GM23248 (cell line): ENCODE measurements at regions not wholly inside any gene's neighbourhood (a gene's known extent, or its start where the extent isn't known, plus 50 kb on each side); places are given as distances from the start of the nearest gene placed in this dataset.
"Not testable (repeated sequence)": the region's sequence is repeated elsewhere in the genome, so short reads cannot be mapped to it uniquely, and the experiment has no call there.

Experiments used
- DNase-seq: peaks from one replicate; pipeline ENCODE4 v3.0.0-alpha.2; 2015
- H2AFZ ChIP-seq: fragments of 200-600 bp; sonication (generic); 2 replicates; pipeline ENCODE4 v1.6.1; 2016; ENCODE audit warnings: antibody characterized with exemption
- H3F3A ChIP-seq: fragments of 200-600 bp; sonication (generic); 2 replicates; pipeline ENCODE4 v1.6.1; 2016; ENCODE audit warnings: mild to moderate bottlenecking, antibody characterized with exemption, mixed run types; ENCODE audit not compliant: insufficient read depth
- H3K27ac ChIP-seq: fragments of 200-600 bp; sonication (generic); 2 replicates; pipeline ENCODE4 v1.5.1; 2016; ENCODE audit warnings: mild to moderate bottlenecking
- H3K27me3 ChIP-seq: fragments of 200-600 bp; sonication (generic); replicated peaks from 2 replicates; pipeline ENCODE4 v1.6.1; 2016; ENCODE audit warnings: mild to moderate bottlenecking; ENCODE audit not compliant: insufficient read depth
- H3K36me3 ChIP-seq: fragments of 200-600 bp; sonication (generic); 2 replicates; pipeline ENCODE4 v1.6.1; 2016; ENCODE audit warnings: low read depth, mild to moderate bottlenecking
- H3K4me1 ChIP-seq: fragments of 200-600 bp; sonication (generic); 2 replicates; pipeline ENCODE4 v1.6.1; 2016; ENCODE audit warnings: mild to moderate bottlenecking; ENCODE audit not compliant: insufficient read depth
- H3K4me2 ChIP-seq: fragments of 200-600 bp; sonication (generic); one replicate; pipeline ENCODE4 v1.6.1; 2016; ENCODE audit warnings: mild to moderate bottlenecking; ENCODE audit not compliant: unreplicated experiment
- H3K4me3 ChIP-seq: fragments of 200-600 bp; sonication (generic); 2 replicates; pipeline ENCODE4 v1.5.1; 2016; ENCODE audit warnings: mild to moderate bottlenecking
- H3K79me2 ChIP-seq: fragments of 200-600 bp; sonication (generic); 2 replicates; pipeline ENCODE4 v1.6.1; 2016; ENCODE audit warnings: mild to moderate bottlenecking; ENCODE audit not compliant: insufficient read depth
- H3K9ac ChIP-seq: fragments of 200-600 bp; sonication (generic); 2 replicates; pipeline ENCODE4 v1.6.1; 2016; ENCODE audit warnings: mild to moderate bottlenecking
- H3K9me2 ChIP-seq: fragments of 200-600 bp; sonication (generic); 2 replicates; pipeline ENCODE4 v1.6.1; 2016; ENCODE audit warnings: mixed run types, mild to moderate bottlenecking, moderate library complexity; ENCODE audit not compliant: insufficient read depth
- H3K9me3 ChIP-seq: fragments of 200-600 bp; sonication (generic); one replicate; pipeline ENCODE4 v1.6.1; 2017; ENCODE audit warnings: low read depth
- H4K20me1 ChIP-seq: fragments of 200-600 bp; sonication (generic); 2 replicates; pipeline ENCODE4 v1.6.0; 2016; ENCODE audit not compliant: insufficient read depth
- WGBS, 2 experiments: methylation state at CpG; one replicate each; pipeline ENCODE4 v1.1.6; 2015 to 2017; ENCODE audit warnings: low lambda C conversion rate in 2 of 2, low coverage in 1 of 2; ENCODE audit errors: missing lambda C conversion rate in 2 of 2; 5-methylcytosine and 5-hydroxymethylcytosine counted together
- in situ Hi-C: fragments of 300-500 bp; cut with MboI; formaldehyde crosslinking; loops from 2 replicates; pipeline ENCODE4 v1.15.0; 2020

DNA sequence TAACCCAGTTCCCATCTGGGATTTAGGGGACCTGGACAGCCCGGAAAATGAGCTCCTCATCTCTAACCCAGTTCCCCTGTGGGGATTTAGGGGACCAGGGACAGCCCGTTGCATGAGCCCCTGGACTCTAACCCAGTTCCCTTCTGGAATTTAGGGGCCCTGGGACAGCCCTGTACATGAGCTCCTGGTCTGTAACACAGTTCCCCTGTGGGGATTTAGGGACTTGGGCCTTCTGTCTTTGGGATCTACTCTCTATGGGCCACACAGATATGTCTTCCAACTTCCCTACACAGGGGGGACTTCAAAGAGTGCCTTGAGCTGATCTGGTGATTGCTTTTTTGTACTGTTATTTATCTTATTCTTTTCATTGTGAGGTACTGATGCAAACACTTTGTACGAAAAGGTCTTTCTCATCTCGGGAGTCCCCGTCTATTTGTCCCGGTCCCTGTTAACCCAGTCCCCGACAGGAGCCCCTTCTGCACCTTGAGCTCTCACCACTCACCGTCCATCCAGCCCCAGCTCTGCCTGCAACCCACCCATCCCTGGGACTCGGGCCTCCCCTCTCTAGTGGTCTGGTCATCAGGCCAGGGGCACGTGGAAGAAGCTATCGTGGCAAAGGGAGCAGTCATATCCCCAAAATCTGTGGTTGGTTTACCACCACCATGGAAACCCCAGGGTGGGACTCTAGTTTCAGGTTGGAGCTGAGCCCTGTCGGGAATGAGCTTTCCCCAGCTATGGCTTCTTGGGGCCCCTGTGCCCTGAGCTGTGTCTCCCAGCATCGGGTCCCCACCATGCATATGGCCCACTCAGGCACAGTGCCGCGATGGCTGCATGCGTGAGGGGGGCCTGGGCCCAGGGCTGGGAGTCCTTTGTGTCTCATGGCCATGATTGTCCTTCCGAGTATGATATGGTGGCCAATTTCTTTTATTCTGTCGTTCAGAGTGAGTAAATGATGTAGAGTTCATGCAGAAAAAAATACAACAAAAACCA is 270.4 kb upstream of the PLCXD1 start:
- H3K4me2 ChIP-seq, H3K9me2 ChIP-seq, H3K4me1 ChIP-seq, H3K27ac ChIP-seq, H3K36me3 ChIP-seq, H3K4me3 ChIP-seq, H4K20me1 ChIP-seq, H3K27me3 ChIP-seq, H2AFZ ChIP-seq, H3K79me2 ChIP-seq, H3F3A ChIP-seq, H3K9me3 ChIP-seq, DNase-seq, H3K9ac ChIP-seq, in situ Hi-C loops: not testable (repeated sequence)
- WGBS, 2 experiments, result 86 to 94% methylated on average over 1 to 2 of the region's 18 CpGs

- H2AFZ ChIP-seq, H3K9ac ChIP-seq, H3K9me2 ChIP-seq, H3K9me3 ChIP-seq, DNase-seq, H3K4me1 ChIP-seq, H3K4me2 ChIP-seq, H4K20me1 ChIP-seq, H3K4me3 ChIP-seq, H3K27me3 ChIP-seq, in situ Hi-C loops, H3K36me3 ChIP-seq, H3K79me2 ChIP-seq, H3F3A ChIP-seq, H3K27ac ChIP-seq: not testable (repeated sequence)
- WGBS, 2 experiments, result 86% methylated on average over 24 of the region's 45 CpGs; no CpG with 5 or more reads in 1 of the 2 experiments
Observed at GRCh38 chrX:13821-14443, 267.2 kb upstream of the PLCXD1 start.

DNA sequence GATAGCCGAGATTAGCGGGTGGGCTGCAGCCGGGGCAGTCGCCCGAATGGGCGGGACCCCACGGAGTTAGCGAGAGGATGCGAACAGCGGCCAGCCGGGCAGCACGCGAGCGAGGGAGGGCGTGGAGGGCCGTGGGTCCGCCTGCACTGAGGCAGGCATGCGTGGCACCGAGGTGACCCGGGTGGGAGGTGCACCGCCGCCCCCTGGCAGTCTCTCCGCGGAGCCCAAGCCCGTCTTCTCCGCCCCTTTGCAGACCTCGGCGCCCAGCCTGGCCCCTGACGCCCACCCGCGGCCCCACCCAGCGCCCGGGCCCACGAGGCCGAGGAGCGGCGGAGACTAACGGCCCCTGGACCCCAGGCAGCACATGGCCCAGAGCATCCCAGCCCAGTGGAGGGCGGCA is 266.7 kb upstream of the PLCXD1 start:
- H3K4me3 ChIP-seq, H3K9me2 ChIP-seq, H3K4me2 ChIP-seq, H2AFZ ChIP-seq, H3K36me3 ChIP-seq, H3K27ac ChIP-seq, H3K9me3 ChIP-seq, H4K20me1 ChIP-seq, H3K27me3 ChIP-seq, H3K9ac ChIP-seq, H3K79me2 ChIP-seq, H3K4me1 ChIP-seq, DNase-seq, in situ Hi-C loops, H3F3A ChIP-seq: not testable (repeated sequence)
- 100% methylated on average over 1 of the region's 39 CpGs; no CpG with 5 or more reads in 1 of the 2 experiments for WGBS, 2 experiments

DNA sequence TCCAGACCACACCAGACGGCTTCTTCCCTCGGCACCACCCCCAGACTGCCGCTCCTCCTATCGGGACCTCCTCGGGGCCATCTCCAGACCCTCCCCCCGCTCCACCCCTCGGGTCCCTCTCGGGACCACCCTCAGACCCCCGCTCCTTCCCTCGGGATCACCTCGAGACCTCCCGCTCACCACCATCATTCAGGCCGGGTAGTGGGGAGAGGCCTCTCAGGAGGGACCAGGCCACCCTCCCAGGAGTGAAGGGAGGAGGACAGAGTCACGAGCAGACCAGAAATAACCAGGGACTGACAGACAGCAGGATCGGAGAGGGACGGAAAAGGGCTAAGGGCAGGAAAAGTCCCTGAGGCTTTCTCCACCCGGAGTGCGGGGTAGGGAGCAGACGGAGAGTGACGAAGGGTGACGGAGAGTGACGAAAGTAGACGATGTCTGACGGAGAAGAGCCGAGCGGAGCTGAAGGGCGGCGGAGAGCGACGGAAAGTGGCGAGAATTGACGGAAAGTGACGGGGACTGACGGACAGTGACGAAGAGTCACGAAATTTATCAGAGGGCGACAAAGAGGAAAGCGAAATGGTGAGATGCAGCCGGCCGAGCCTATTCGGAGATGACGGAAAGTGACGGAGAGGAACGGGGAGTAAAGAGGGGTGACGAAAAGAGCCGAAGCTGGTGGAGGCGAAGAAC is 262.3 kb upstream of the PLCXD1 start:
- H3K4me2 ChIP-seq, H3K4me1 ChIP-seq, DNase-seq, H3K36me3 ChIP-seq, H3K79me2 ChIP-seq, H3K9ac ChIP-seq, H4K20me1 ChIP-seq, H3K27me3 ChIP-seq, H3K9me3 ChIP-seq, H3F3A ChIP-seq, H3K9me2 ChIP-seq, H3K27ac ChIP-seq, in situ Hi-C loops, H2AFZ ChIP-seq, H3K4me3 ChIP-seq: not testable (repeated sequence)
- WGBS, 2 experiments, result 0% methylated on average over 7 of the region's 47 CpGs; no CpG with 5 or more reads in 1 of the 2 experiments

DNA sequence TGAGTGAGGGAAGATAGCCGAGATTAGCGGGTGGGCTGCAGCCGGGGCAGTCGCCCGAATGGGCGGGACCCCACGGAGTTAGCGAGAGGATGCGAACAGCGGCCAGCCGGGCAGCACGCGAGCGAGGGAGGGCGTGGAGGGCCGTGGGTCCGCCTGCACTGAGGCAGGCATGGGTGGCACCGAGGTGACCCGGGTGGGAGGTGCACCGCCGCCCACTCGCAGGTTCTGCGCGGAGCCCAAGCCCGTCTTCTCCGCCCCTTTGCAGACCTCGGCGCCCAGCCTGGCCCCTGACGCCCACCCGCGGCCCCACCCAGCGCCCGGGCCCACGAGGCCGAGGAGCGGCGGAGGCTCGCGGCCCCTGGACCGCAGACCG is 261.7 kb upstream of the PLCXD1 start:
- H3K79me2 ChIP-seq, H3K9me3 ChIP-seq, H4K20me1 ChIP-seq, H3K36me3 ChIP-seq, in situ Hi-C loops, H3K27me3 ChIP-seq, H3K9me2 ChIP-seq, H3K4me3 ChIP-seq, H2AFZ ChIP-seq, DNase-seq, H3F3A ChIP-seq, H3K4me2 ChIP-seq, H3K27ac ChIP-seq, H3K4me1 ChIP-seq: not testable (repeated sequence)
- WGBS, 2 experiments, result no CpG with 5 or more reads among the region's 41 CpGs
- H3K9ac ChIP-seq, result peak overlapping the region; percentile 36
